AG09319 (cell line): ENCODE measurements at regions not wholly inside any gene's neighbourhood (a gene's known extent, or its start where the extent isn't known, plus 50 kb on each side); places are given as distances from the start of the nearest gene placed in this dataset.

Source experiments
- DNase-seq: peaks from one replicate; pipeline ENCODE4 v3.0.0-alpha.2; 2010; ENCODE audit warnings: low read depth; ENCODE audit errors: extremely low read depth
- TF ChIP-seq, protein P1 (sequence below): IDR thresholded peaks from 2 replicates; pipeline ENCODE4 v1.5.1; 2011; ENCODE audit warnings: low read depth, mild to moderate bottlenecking, inconsistent platforms, low read length, moderate library complexity

DNA sequence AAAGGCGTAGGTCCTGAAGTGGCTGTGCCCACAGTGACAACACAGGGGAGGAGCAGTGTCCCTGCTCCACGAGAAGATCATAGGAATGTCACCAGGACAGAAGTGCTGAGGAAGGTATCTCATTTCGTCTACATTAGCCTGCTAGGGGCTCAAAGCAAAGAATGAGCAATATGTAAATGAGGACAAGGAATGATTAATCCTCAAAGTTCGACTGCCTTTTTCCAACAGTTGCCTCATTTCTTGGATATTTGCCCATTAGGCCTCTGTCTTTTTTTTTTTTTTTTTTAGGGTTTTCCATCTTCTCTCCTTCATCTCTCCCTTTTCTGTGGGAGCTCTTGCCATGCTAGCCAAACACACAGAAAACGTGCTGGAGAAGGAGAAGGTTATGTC is 105.2 kb upstream of the ARHGAP28 start:
- TF ChIP-seq, protein P1, sequence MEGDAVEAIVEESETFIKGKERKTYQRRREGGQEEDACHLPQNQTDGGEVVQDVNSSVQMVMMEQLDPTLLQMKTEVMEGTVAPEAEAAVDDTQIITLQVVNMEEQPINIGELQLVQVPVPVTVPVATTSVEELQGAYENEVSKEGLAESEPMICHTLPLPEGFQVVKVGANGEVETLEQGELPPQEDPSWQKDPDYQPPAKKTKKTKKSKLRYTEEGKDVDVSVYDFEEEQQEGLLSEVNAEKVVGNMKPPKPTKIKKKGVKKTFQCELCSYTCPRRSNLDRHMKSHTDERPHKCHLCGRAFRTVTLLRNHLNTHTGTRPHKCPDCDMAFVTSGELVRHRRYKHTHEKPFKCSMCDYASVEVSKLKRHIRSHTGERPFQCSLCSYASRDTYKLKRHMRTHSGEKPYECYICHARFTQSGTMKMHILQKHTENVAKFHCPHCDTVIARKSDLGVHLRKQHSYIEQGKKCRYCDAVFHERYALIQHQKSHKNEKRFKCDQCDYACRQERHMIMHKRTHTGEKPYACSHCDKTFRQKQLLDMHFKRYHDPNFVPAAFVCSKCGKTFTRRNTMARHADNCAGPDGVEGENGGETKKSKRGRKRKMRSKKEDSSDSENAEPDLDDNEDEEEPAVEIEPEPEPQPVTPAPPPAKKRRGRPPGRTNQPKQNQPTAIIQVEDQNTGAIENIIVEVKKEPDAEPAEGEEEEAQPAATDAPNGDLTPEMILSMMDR, result no peak
- DNase-seq, result no peak

DNA sequence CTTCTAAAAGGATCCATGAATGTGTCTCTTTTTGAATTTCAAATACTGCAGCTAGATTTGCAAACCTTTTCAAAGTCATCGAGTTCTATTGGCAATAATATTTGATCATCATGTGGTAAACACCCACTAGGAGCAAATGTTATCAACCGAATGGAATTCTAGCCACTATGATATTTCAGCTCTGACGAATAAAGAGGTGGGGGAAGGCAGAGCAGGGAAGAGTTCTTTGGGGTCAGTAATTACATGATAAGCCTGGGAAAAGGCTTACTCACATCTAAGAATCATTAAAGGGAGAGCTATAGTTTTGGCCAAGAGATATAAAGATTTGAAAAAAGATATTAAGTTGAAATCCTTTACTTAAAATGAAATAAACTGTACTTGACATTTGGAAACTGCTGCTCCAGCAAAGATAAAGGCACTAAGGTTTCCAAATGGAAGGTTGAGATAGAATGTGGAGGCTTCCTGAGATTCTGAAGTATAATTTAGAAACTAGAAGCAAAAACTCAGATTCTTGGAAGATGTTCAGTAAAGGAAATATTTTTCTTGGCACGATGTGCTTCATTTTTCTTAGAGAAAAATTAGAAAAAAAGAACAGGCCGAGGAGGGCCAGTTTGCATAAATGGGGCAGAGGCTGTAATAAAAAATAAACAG is 104.7 kb upstream of the ARHGAP28 start:
- TF ChIP-seq, protein P1, result no peak
- DNase-seq, result no peak

DNA sequence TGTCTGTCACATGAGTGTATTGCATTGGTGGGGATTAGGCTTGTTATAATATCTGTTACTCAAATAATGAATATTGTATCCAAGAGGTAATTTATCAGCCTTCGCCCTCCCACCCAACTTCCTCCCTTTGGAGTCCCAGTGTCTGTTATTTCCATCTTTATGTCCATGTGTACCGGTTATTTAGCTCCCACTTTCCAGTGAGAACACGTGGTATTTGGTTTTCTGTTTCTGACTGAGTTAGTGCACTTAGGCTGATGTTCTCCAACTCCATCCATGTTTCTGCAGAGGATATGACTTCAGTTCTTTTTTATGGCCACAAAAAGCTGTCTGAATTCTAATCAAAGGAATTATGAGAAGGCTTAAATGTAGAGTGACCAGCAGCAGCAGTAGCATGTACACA is 104.0 kb upstream of the ARHGAP28 start:
- DNase-seq, result no peak
- TF ChIP-seq, protein P1, result no peak

DNA sequence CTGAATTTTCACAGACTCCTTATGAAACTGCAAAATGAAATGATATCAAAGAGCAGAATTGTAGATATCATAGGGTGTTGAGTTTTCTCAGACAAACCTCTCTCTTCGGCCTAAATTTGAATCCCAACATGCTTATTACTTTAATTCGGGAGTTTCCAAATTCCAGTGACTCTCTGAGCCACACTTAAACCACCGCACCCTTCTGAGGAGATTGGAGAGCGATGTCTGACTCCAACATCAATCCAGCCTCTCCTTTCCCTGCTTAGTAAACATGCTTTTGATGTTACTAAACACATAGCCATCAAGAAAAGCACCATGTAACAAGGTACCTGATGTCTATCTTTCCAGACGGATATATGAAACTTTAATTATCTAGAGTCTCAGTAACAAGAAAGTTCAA is 103.1 kb upstream of the ARHGAP28 start:
- TF ChIP-seq, protein P1, result no peak
- no peak for DNase-seq

DNA sequence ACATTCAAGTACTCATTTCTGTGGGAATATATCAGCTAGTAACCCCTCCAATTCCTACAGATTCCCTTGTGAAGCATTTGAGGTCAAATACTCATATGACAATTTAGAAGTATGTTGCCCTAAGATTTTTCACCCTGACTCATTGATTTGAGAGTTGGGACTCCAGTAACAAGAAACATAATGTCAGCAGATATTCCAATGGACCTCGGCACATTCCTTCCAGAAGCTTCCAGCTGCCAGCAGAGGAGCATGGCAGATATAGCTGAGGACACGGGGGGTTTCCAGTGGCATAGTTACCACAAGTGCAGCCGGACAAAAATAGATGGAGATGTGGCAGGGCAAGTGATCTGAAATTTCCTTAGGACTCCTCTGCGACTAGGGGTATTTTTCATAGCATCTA is 101.9 kb upstream of the ARHGAP28 start:
- DNase-seq, result no peak
- TF ChIP-seq, protein P1, result no peak

DNA sequence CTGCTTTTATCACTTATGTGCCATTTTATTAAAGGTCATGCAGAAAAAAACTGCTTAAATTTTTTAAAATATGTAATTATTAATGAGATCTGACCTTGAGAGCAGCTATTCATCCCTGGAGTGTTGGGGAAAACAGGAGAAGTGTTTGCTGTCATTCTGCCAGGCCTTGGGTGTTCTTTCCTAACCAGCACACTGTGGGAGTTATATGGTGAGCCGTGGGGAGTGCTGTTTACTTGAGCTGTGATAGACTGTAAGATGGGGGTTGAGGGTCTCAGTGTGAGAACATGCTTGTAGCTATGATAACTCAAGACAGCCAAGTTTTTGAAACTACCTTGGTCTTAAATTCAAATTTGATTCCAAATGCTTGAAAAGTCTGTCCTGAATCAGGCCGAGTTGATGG is 101.3 kb upstream of the ARHGAP28 start:
- TF ChIP-seq, protein P1, result no peak
- DNase-seq, result no peak

DNA sequence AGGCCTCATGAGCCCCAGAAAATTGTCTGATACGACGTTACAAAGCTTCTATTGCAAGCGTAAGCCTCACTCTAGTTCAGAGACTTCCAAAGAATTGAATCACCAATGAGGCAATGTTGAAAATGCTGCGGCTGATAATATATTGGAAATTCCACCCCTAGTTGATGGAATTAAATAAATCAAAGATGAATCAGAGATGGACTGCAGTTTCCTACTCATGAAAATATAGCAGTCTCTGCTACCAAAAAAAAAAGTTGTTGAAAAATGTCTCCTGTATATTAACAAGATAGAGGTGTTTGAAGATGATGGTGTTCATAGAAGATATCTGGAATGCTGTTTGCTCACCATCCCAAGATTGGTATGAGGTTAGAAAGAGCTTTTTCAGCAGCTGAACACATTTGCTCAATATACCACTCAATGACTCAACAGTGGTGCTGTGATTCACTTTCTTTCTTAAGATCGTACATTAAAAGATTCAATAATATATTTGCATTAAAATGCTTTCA is 99.8 kb upstream of the ARHGAP28 start:
- TF ChIP-seq, protein P1, result no peak
- no peak for DNase-seq
